ENCODE measurements at regions not wholly inside any gene's neighbourhood (a gene's known extent, or its start where the extent isn't known, plus 50 kb on each side); places are given as distances from the start of the nearest gene placed in this dataset.

- TF ChIP-seq CTCF (IDR thresholded peaks at IDR 0.05; ENCODE audit: borderline replicate concordance, extremely low read depth, low read length, poor library complexity, severe bottlenecking) (no peak), EZH2 (IDR thresholded peaks at IDR 0.05; ENCODE audit: borderline replicate concordance, low read depth, low read length, severe bottlenecking) (no peak)
Measured at GRCh38 chr4:53813998-53814397, 222.7 kb upstream of the LNX1 start.
